Glutamatergic neuron (in vitro differentiated cells): ENCODE measurements at regions not wholly inside any gene's neighbourhood (a gene's known extent, or its start where the extent isn't known, plus 50 kb on each side); places are given as distances from the start of the nearest gene placed in this dataset.

ENCODE experiments used
- DNase-seq: peaks from one replicate; pipeline ENCODE4 v3.0.0; 2022
- H3K27ac Mint-ChIP-seq: one replicate; pipeline ENCODE4 v1.8.0; 2020; ENCODE audit warnings: mild to moderate bottlenecking, mixed read lengths, inconsistent platforms; ENCODE audit not compliant: unreplicated experiment
- H3K27me3 Mint-ChIP-seq: one replicate; pipeline ENCODE4 v1.8.0; 2020; ENCODE audit warnings: mild to moderate bottlenecking, moderate library complexity, mixed read lengths, inconsistent platforms; ENCODE audit not compliant: unreplicated experiment
- H3K36me3 Mint-ChIP-seq: one replicate; pipeline ENCODE4 v1.8.0; 2020; ENCODE audit warnings: mild to moderate bottlenecking, mixed read lengths, inconsistent platforms; ENCODE audit not compliant: unreplicated experiment
- H3K4me1 Mint-ChIP-seq: one replicate; pipeline ENCODE4 v1.8.0; 2020; ENCODE audit warnings: mild to moderate bottlenecking, low read depth, mixed read lengths, inconsistent platforms; ENCODE audit not compliant: unreplicated experiment
- H3K4me3 Mint-ChIP-seq: one replicate; pipeline ENCODE4 v1.8.0; 2020; ENCODE audit warnings: mild to moderate bottlenecking, mixed read lengths, inconsistent platforms; ENCODE audit not compliant: unreplicated experiment
- H3K9me3 Mint-ChIP-seq: one replicate; pipeline ENCODE4 v1.8.0; 2020; ENCODE audit warnings: mild to moderate bottlenecking, moderate library complexity, mixed read lengths, inconsistent platforms; ENCODE audit not compliant: unreplicated experiment
- CTCF ChIP-seq: fragments of 200-600 bp; sonication (generic); IDR thresholded peaks from one replicate; pipeline ENCODE4 v1.5.0; 2021; ENCODE audit not compliant: partially characterized antibody, unreplicated experiment

- Mint-ChIP-seq H3K4me3 (no peak overlapping the region), H3K36me3 (peaks cover 7% of the 10 kb centered on the region), H3K4me1 (no peaks in the 10 kb centered on the region), H3K9me3 (peaks cover 3% of the 10 kb centered on the region), H3K27ac (no peak overlapping the region), H3K27me3 (peaks cover 9% of the 10 kb centered on the region)
- DNase-seq: no peak
- no peak for TF ChIP-seq CTCF
Observed at GRCh38 chr12:131192951-131193350, 239.2 kb downstream of the ADGRD1 start.

- TF ChIP-seq CTCF: no peak
- H3K4me3 Mint-ChIP-seq: no peak overlapping the region
- no peaks in the 10 kb centered on the region for H3K4me1 Mint-ChIP-seq
- no peak for DNase-seq
- H3K9me3 Mint-ChIP-seq: peaks cover 1% of the 10 kb centered on the region
- H3K27ac Mint-ChIP-seq: no peak overlapping the region
- H3K27me3 Mint-ChIP-seq: peaks cover 9% of the 10 kb centered on the region
- peaks cover 4% of the 10 kb centered on the region for H3K36me3 Mint-ChIP-seq
Observed at GRCh38 chr12:131194166-131194565, 240.5 kb downstream of the ADGRD1 start.

- no peak for DNase-seq
- peaks cover 8% of the 10 kb centered on the region for H3K27me3 Mint-ChIP-seq
- H3K27ac Mint-ChIP-seq: no peak overlapping the region
- H3K36me3 Mint-ChIP-seq: no peaks in the 10 kb centered on the region
- H3K4me1 Mint-ChIP-seq: no peaks in the 10 kb centered on the region
- H3K4me3 Mint-ChIP-seq: no peak overlapping the region
- no peaks in the 10 kb centered on the region for H3K9me3 Mint-ChIP-seq
- no peak for TF ChIP-seq CTCF
Observed at GRCh38 chr12:131195796-131196195, 242.1 kb downstream of the ADGRD1 start.

GRCh38 chr12:131196220-131196619, 242.5 kb downstream of the ADGRD1 start:
- Mint-ChIP-seq H3K27ac (no peak overlapping the region), H3K36me3 (no peaks in the 10 kb centered on the region), H3K4me1 (no peaks in the 10 kb centered on the region), H3K9me3 (no peaks in the 10 kb centered on the region), H3K27me3 (peaks cover 8% of the 10 kb centered on the region), H3K4me3 (no peak overlapping the region)
- TF ChIP-seq CTCF: no peak
- DNase-seq: no peak

- no peak overlapping the region for H3K4me3 Mint-ChIP-seq
- H3K27ac Mint-ChIP-seq: no peak overlapping the region
- no peak for TF ChIP-seq CTCF
- no peaks in the 10 kb centered on the region for H3K4me1 Mint-ChIP-seq
- no peaks in the 10 kb centered on the region for H3K9me3 Mint-ChIP-seq
- H3K36me3 Mint-ChIP-seq: no peaks in the 10 kb centered on the region
- H3K27me3 Mint-ChIP-seq: peaks cover 8% of the 10 kb centered on the region
- no peak for DNase-seq
Observed at GRCh38 chr12:131197490-131197889, 243.8 kb downstream of the ADGRD1 start.
